ENCODE measurements at regions not wholly inside any gene's neighbourhood (a gene's known extent, or its start where the extent isn't known, plus 50 kb on each side); places are given as distances from the start of the nearest gene placed in this dataset.

GRCh38 chr13:73462241-73462640, 403.4 kb downstream of the KLF5 start:
- Mint-ChIP-seq H3K9me3 (peaks cover 0 to 13% (median 5%) of the 10 kb centered on the region in 11 donors), H3K27ac (no peak overlapping the region), H3K27me3 (peaks cover 0 to 19% (median 7%) of the 10 kb centered on the region in 5 donors), H3K36me3 (peaks cover 0 to 3% (median 0%) of the 10 kb centered on the region in 5 donors), H3K4me1 (no peaks in the 10 kb centered on the region), H3K4me3 (no peak overlapping the region)
- Histone ChIP-seq H3K9me3 (ENCODE audit: control insufficient read depth in 2 of 3, low read length in 3 of 3) (no peaks in the 10 kb centered on the region), H3K36me3 (ENCODE audit: control insufficient read depth in 2 of 3, insufficient read depth in 3 of 3, low read length in 3 of 3) (no peaks in the 10 kb centered on the region), H3K27me3 (ENCODE audit: control insufficient read depth in 2 of 2, insufficient read depth in 2 of 2, low read length in 2 of 2) (no peaks in the 10 kb centered on the region), H3K4me1 (ENCODE audit: control insufficient read depth in 2 of 2, insufficient read depth in 2 of 2, low read length in 2 of 2) (no peaks in the 10 kb centered on the region), H3K27ac (ENCODE audit: low read depth, low read length) (no peak overlapping the region), H3K4me3 (ENCODE audit: low read length) (no peak overlapping the region)
- intact Hi-C loops (cut with micrococcal nuclease) = no loop called here
- ChIA-PET POLR2A (no interaction called here), CTCF (no interaction called here)
- ATAC-seq (no peak), DNase-seq (no peak)

- ATAC-seq (no peak), DNase-seq (no peak)
- Mint-ChIP-seq H3K27me3 (no peaks in the 10 kb centered on the region), H3K27ac (no peak overlapping the region), H3K4me3 (no peak overlapping the region), H3K36me3 (peaks cover 0 to 3% (median 0%) of the 10 kb centered on the region in 5 donors), H3K4me1 (peaks cover 0 to 1% (median 0%) of the 10 kb centered on the region in 7 donors), H3K9me3 (peaks cover 0 to 18% (median 6%) of the 10 kb centered on the region in 11 donors)
- intact Hi-C loops (cut with micrococcal nuclease) = no loop called here
- H3K36me3 ChIP-seq (ENCODE audit: control insufficient read depth in 2 of 3, insufficient read depth in 3 of 3, low read length in 3 of 3) = no peaks in the 10 kb centered on the region
- ChIA-PET CTCF (no interaction called here), POLR2A (no interaction called here)
- no peak overlapping the region for H3K4me3 ChIP-seq (ENCODE audit: low read length)
- no peaks in the 10 kb centered on the region for H3K9me3 ChIP-seq (ENCODE audit: control insufficient read depth in 2 of 3, low read length in 3 of 3)
- H3K4me1 ChIP-seq (ENCODE audit: control insufficient read depth in 2 of 2, insufficient read depth in 2 of 2, low read length in 2 of 2) = no peaks in the 10 kb centered on the region
- H3K27ac ChIP-seq (ENCODE audit: low read depth, low read length) = no peak overlapping the region
- H3K27me3 ChIP-seq (ENCODE audit: control insufficient read depth in 2 of 2, insufficient read depth in 2 of 2, low read length in 2 of 2) = no peaks in the 10 kb centered on the region
Measured at GRCh38 chr13:73451221-73452029, 392.6 kb downstream of the KLF5 start.

DNA sequence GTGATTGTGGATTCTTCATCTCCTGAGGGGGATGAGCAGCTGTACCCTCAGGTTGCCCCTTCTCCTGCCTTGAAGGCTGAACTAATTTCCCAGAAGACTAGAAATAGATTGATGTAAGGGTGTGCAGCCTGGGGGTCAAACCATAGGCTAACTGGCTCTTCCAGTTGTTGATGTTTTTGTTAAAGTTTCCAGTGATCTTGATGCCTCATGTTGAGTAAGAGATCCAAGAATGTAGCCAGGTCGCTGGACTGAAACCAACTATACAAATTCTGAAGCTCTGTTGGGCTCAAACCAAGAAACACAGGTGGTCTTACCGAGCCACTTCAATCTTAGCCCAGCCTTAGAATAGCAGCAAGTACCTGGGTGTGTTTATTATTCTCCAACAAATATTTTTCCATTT, 391.8 kb downstream of the KLF5 start:
- no peaks in the 10 kb centered on the region for H3K9me3 ChIP-seq (ENCODE audit: control insufficient read depth in 2 of 3, low read length in 3 of 3)
- H3K27me3 ChIP-seq (ENCODE audit: control insufficient read depth in 2 of 2, insufficient read depth in 2 of 2, low read length in 2 of 2) = no peaks in the 10 kb centered on the region
- ChIA-PET CTCF (no interaction called here), POLR2A (no interaction called here)
- peaks cover 0 to 16% (median 3%) of the 10 kb centered on the region in 11 donors for H3K9me3 Mint-ChIP-seq
- DNase-seq (no peak), ATAC-seq (no peak)
- H3K27ac Mint-ChIP-seq = no peak overlapping the region
- H3K36me3 Mint-ChIP-seq = peaks cover 0 to 6% (median 0%) of the 10 kb centered on the region in 5 donors
- H3K27ac ChIP-seq (ENCODE audit: low read depth, low read length) = no peak overlapping the region
- H3K4me3 ChIP-seq (ENCODE audit: low read length) = no peak overlapping the region
- intact Hi-C loops (cut with micrococcal nuclease) = no loop called here
- H3K4me3 Mint-ChIP-seq = no peak overlapping the region
- no peaks in the 10 kb centered on the region for H3K36me3 ChIP-seq (ENCODE audit: control insufficient read depth in 2 of 3, insufficient read depth in 3 of 3, low read length in 3 of 3)
- no peaks in the 10 kb centered on the region for H3K4me1 ChIP-seq (ENCODE audit: control insufficient read depth in 2 of 2, insufficient read depth in 2 of 2, low read length in 2 of 2)
- H3K27me3 Mint-ChIP-seq = no peaks in the 10 kb centered on the region
- peaks cover 0 to 1% (median 0%) of the 10 kb centered on the region in 7 donors for H3K4me1 Mint-ChIP-seq

GRCh38 chr13:73449252-73449651, 390.4 kb downstream of the KLF5 start:
- Mint-ChIP-seq H3K27me3 (no peaks in the 10 kb centered on the region), H3K9me3 (peaks cover 0 to 27% (median 8%) of the 10 kb centered on the region in 11 donors), H3K27ac (no peak overlapping the region), H3K4me1 (peaks cover 0 to 1% (median 0%) of the 10 kb centered on the region in 7 donors), H3K4me3 (no peak overlapping the region), H3K36me3 (peaks cover 0 to 7% (median 4%) of the 10 kb centered on the region in 5 donors)
- DNase-seq = no peak
- ChIA-PET CTCF (no interaction called here), POLR2A (no interaction called here)
- ATAC-seq = no peak
- H3K4me1 ChIP-seq (ENCODE audit: control insufficient read depth in 2 of 2, insufficient read depth in 2 of 2, low read length in 2 of 2) = no peaks in the 10 kb centered on the region
- H3K4me3 ChIP-seq (ENCODE audit: low read length) = no peak overlapping the region
- H3K36me3 ChIP-seq (ENCODE audit: control insufficient read depth in 2 of 3, insufficient read depth in 3 of 3, low read length in 3 of 3) = no peaks in the 10 kb centered on the region
- H3K27me3 ChIP-seq (ENCODE audit: control insufficient read depth in 2 of 2, insufficient read depth in 2 of 2, low read length in 2 of 2) = no peaks in the 10 kb centered on the region
- intact Hi-C loops (cut with micrococcal nuclease) = no loop called here
- no peak overlapping the region for H3K27ac ChIP-seq (ENCODE audit: low read depth, low read length)
- no peaks in the 10 kb centered on the region for H3K9me3 ChIP-seq (ENCODE audit: control insufficient read depth in 2 of 3, low read length in 3 of 3)

DNA sequence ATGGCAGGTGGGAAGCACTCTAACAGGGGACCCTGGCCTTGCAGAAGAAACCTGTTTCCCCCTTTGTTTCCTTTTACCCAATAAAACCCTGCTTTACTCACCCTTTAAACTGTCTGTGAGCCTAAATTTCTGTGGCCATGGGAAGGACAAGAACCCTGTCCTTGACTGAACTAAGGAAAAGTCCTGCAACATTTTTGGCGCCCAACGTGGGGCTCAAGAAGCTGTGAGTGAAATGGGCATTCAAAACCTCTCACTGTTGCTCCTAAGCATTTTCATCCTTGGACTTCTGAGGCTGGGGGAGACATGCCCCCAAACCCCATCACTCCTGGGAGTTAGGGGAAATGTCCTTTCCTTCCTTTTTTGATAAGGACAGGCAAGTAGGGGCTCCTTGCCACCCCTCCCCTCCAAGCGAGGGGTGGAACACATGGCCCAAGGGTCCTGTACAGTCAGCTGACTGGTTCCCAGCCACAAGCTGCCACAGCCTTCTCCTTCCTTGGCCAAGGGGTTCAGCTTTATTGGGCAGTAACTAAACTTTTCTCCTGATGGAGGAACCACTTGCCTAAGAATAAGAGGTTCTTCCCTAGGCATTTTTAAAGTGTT, 381.6 kb downstream of the KLF5 start:
- Histone ChIP-seq H3K9me3 (ENCODE audit: control insufficient read depth in 2 of 3, low read length in 3 of 3) (peaks cover 6 to 30% (median 13%) of the 10 kb centered on the region in 3 experiments), H3K36me3 (ENCODE audit: control insufficient read depth in 2 of 3, insufficient read depth in 3 of 3, low read length in 3 of 3) (no peaks in the 10 kb centered on the region), H3K4me1 (ENCODE audit: control insufficient read depth in 2 of 2, insufficient read depth in 2 of 2, low read length in 2 of 2) (no peaks in the 10 kb centered on the region), H3K27me3 (ENCODE audit: control insufficient read depth in 2 of 2, insufficient read depth in 2 of 2, low read length in 2 of 2) (no peaks in the 10 kb centered on the region), H3K27ac (ENCODE audit: low read depth, low read length) (no peak overlapping the region), H3K4me3 (ENCODE audit: low read length) (no peak overlapping the region)
- H3K27ac Mint-ChIP-seq = no peak overlapping the region
- peaks cover 0 to 11% (median 10%) of the 10 kb centered on the region in 5 donors for H3K36me3 Mint-ChIP-seq
- ATAC-seq (no peak), DNase-seq (peak in 1 of 9 donors; percentile 1)
- ChIA-PET POLR2A (no interaction called here), CTCF (interaction anchor here (1.2 kb wide), 1 partner anchor 191 kb away, joined by 3 read pairs; no protein-coding TSS in a partner anchor)
- intact Hi-C loops (cut with micrococcal nuclease) = no loop called here
- peaks cover 4 to 89% (median 30%) of the 10 kb centered on the region in 11 donors for H3K9me3 Mint-ChIP-seq
- no peaks in the 10 kb centered on the region for H3K4me1 Mint-ChIP-seq
- no peak overlapping the region for H3K4me3 Mint-ChIP-seq
- peaks cover 0 to 5% (median 0%) of the 10 kb centered on the region in 5 donors for H3K27me3 Mint-ChIP-seq

GRCh38 chr13:73433890-73434289, 375.1 kb downstream of the KLF5 start:
- intact Hi-C loops (cut with micrococcal nuclease) = no loop called here
- POLR2A ChIA-PET = no interaction called here
- Mint-ChIP-seq H3K9me3 (peaks cover 4 to 32% (median 20%) of the 10 kb centered on the region in 11 donors), H3K36me3 (peaks cover 0 to 11% (median 2%) of the 10 kb centered on the region in 5 donors), H3K4me1 (peaks cover 0 to 9% (median 0%) of the 10 kb centered on the region in 7 donors), H3K27ac (peak overlapping the region in 1 of 9 donors; percentile 19), H3K27me3 (peaks cover 0 to 6% (median 0%) of the 10 kb centered on the region in 5 donors), H3K4me3 (no peak overlapping the region)
- DNase-seq (no peak), ATAC-seq (peak; percentile 44)
- Histone ChIP-seq H3K4me1 (ENCODE audit: control insufficient read depth in 2 of 2, insufficient read depth in 2 of 2, low read length in 2 of 2) (no peaks in the 10 kb centered on the region), H3K27me3 (ENCODE audit: control insufficient read depth in 2 of 2, insufficient read depth in 2 of 2, low read length in 2 of 2) (no peaks in the 10 kb centered on the region), H3K4me3 (ENCODE audit: low read length) (no peak overlapping the region), H3K9me3 (ENCODE audit: control insufficient read depth in 2 of 3, low read length in 3 of 3) (peaks cover 0 to 4% (median 0%) of the 10 kb centered on the region in 3 experiments), H3K27ac (ENCODE audit: low read depth, low read length) (no peak overlapping the region), H3K36me3 (ENCODE audit: control insufficient read depth in 2 of 3, insufficient read depth in 3 of 3, low read length in 3 of 3) (no peaks in the 10 kb centered on the region)
- CTCF ChIA-PET = no interaction called here

Measured in naive thymus-derived CD4-positive, alpha-beta T cell (primary cell).